GM18508 (cell line): ENCODE measurements at regions not wholly inside any gene's neighbourhood (a gene's known extent, or its start where the extent isn't known, plus 50 kb on each side); places are given as distances from the start of the nearest gene placed in this dataset.

Experiments
- ATAC-seq: cut with Tn5 transposase; IDR thresholded peaks from one replicate; pipeline ENCODE4 v1.9.1; 2021; ENCODE audit warnings: moderate number of reproducible peaks; ENCODE audit not compliant: insufficient read depth, unreplicated experiment

GRCh38 chr6:155614606-155615005 is 159.0 kb upstream of the NOX3 start:
- no peak for ATAC-seq

DNA sequence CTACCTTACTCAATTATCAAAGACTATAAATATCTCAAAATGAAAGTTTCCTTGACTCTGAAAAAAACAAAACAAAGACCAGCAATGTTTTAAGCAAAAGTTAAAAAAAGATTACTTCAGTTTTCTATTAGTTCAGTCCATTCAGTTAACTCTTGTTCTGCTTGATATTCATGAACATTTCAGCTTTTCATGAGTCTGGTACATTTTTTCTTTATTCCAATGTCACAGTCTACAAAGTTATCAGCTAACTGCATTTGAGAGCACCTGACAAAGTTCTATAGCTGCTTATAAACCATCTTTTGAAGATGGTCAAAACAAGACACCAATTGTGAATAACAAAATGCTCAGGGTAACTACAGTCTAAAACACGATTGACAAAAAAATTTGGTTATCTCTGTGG is 156.1 kb upstream of the NOX3 start:
- no peak for ATAC-seq

DNA sequence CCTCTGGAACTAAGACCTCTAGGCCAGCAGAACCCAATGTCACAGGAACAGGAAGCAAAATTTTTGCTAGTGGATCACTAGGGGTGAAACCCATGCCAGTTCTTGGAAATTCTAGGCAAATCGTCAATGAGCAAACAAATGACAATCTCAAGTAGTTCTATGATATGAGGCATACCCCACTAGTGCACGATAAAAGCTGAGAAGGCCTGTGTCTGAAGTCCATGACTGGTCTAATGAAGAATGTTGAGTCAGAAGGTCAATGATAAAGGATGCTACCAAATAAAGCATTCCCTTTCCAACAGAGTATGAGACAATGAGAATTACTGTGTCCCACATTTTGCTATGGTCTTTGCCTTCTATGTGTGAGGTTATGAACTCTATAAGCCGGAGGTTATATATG is 149.4 kb upstream of the NOX3 start:
- no peak for ATAC-seq

DNA sequence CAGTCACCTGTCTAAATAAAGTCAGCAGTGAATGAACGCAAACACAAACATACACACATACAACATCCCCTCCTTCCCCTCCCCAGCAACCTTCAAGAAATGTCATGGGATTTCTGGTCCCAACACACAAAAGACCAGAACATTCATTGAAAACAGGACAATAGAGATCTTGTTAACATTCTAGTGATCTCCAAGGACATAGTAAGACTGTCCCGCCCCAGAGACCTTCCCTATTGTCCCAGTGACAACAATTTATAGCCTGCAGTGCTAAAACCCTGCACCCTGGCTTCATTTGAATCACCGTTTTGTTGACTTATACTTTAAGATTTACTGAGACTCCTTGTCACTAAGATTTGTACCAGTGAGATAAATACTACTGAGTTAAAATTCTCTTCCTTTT is 143.9 kb upstream of the NOX3 start:
- no peak for ATAC-seq

GRCh38 chr6:155599160-155599559 is 143.5 kb upstream of the NOX3 start:
- ATAC-seq = no peak

DNA sequence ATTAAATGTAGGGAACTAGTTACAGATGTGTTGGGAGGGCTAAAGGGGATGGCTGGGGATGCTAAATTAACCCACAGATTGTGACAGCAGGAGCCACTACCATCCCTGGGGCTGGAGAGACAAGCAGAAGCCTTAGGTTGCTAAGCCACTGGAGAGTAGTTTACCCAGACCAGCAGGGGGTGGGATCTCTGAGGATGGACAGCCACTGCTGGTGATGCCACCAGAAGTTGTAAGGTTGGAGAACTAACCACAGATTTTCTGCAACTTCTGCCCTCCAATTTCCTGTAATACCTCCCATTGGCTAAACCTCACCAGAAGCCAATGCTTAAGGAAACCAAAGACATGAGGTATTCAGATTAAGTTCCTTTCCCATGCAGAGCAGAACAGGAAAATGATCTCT is 139.6 kb upstream of the NOX3 start:
- ATAC-seq = no peak

GRCh38 chr6:155591741-155592140 is 136.1 kb upstream of the NOX3 start:
- no peak for ATAC-seq

DNA sequence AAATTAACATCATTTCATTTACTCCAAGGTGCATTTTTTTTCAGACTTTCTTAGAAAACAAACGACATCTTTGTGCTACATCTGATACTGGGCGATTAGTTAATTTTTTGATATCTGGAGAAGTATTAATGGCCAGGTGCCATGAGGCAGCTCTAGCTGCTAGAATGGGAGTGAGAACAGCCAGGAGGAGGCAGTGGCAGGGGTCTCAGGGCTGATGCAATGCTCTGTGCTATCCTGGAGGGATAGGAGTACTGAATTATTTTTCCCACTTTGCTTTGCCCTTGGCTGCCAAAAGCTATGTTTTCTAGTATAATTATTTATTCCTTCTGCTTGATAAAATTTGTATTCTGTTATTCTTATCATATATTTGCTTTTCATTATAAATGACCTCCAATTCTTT is 133.6 kb upstream of the NOX3 start:
- no peak for ATAC-seq

- no peak for ATAC-seq
Observed at GRCh38 chr6:155587817-155588216, 132.2 kb upstream of the NOX3 start.

DNA sequence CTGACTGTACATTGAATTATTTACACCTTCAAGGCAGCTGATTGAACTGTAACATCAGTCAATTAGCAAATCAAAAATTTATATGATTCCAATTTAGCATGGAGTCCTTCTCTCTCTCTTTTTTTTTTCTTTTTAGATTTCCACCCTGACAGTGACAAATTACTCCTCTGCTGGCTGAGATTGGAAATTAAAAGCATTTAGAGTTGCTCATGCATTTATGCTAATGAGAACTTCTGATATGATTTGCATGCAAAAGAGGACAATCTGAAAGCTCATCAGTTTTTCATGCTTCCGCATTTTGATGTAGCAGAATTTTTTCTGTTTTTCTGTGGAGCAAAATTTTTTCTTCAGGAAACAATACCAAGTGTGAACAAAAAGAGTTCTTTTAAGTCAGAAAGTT is 130.5 kb upstream of the NOX3 start:
- ATAC-seq = no peak

GRCh38 chr6:155584006-155584405 is 128.4 kb upstream of the NOX3 start:
- ATAC-seq = no peak

DNA sequence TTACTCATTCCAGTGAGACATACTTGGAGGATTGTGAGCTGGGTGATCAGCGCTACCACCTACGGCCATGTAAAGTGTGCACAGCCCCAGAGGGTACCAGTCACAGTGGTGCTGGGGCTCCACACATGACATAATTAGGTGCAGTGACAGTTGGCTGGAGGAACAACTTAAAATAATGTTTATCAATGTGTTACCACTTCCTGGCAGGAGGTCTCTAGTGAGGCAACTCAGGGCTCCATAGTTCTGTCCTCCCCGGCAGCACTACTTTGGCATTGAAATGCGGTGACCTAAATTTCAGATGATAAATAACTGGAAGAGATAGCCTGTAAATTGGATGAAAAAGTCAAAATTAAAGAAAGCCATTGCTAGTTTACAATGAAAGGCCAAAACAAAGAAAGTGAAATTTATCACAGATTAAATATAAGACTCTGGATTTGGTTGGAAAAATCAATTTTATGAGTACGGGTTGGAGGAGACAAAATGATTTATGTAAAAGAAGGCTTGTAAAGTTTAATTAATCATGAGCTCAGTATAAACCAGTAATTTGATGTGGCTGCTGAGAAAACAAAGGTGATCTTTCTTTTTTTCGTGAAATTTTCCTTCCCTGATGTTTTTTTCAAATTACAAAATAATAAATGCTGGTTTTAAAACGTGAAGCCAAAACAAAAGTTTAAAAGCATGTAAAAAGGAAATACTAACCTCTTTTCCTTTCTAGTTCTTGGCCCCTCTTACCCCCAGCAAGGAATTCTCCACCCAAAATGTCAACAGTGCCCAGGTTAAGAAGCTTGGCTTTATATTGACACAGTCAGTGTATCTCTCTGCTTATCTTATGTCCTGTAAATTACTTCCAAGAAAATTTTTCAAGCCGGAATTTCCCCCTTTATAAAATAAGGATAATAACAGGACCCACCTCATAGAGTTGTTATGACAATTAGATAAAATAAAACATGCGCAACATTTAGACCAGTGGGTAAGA is 126.7 kb upstream of the NOX3 start:
- no peak for ATAC-seq

GRCh38 chr6:155580904-155581303 is 125.3 kb upstream of the NOX3 start:
- no peak for ATAC-seq

DNA sequence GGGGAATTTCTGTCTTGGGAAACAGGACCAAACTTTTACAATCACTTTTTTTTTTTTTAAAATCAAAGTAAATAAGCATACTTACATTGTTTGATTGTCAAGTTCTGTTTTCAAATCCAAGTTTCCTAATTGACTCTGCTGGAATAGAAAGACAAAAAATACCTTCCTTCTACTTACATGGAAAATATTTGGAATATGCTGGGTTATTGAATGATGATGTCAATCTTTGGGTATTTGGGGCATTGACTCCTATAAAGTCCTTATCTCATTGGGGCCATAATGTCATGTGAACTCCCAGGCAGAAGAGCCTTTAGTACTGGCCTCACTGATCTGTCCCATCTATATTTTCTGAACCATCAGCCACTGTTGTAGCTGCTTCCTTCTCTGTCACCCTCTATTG is 122.6 kb upstream of the NOX3 start:
- ATAC-seq = no peak

GRCh38 chr6:155561966-155562364 is 106.3 kb upstream of the NOX3 start:
- no peak for ATAC-seq

DNA sequence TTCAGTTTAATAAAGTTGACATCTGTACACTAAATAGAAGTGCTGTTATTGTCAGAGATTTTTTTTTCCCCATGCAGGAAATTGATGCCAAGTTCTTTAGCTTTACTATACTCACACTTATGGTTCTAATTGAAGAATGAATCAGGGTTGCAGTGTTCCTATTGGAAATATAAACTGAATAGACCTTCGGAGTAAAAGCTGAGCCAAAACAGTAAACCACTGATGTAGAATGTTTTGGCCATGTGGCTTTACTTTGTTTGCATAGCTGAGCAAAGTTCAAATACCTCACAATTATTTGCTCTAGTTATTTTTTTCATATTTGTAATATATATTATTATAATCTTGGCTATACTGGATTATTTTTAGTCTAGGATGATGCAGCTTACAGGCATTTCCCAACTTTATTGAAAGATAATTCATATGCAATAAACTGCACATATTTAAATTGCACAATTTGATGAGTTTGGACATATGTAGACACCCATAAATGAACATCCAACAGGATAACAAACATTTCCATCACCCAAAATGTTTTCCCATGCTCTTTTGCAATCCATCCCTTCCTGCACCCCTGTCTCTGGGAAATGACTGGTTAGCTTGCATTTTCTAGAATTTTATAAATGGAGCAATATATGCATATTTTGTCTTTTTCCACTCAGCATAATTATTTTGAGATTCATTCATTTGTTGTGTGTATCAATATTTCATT is 105.8 kb upstream of the NOX3 start:
- no peak for ATAC-seq

- no peak for ATAC-seq
Observed at GRCh38 chr6:155549928-155550327, 94.3 kb upstream of the NOX3 start.

DNA sequence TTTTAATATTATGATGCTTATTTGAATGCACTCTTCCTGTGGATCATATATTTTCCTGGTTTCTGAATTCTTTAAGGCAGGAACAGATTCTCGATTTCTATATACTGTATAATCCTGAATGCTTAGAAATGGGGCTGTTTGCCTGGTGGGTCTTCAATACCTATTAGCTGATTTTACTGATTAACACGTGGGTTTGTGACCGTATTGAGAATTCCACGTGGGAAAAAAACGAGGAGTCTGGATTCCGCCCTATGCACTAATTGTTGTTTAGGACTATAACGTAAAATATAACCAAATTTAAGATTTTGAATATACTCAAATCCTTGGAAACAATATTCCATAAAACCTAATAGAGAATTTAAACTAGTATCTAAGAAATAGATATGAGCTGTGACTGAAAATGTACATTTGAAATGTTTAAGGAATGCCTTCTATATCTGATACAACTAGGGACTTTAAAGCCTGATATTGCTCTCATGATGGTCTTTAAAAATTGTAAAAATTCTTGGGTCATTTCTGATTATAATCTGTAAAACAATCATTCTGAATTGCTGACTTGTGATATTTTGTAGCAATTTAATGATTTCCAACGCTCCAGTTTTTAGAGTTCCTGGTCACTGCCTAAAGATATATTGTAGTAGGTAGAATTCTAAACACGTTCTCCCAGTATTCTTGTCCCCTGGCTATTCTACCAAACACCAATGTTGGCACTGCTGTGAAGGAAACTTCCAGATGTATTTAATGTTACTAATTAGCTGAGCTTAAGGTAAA is 93.6 kb upstream of the NOX3 start:
- no peak for ATAC-seq

DNA sequence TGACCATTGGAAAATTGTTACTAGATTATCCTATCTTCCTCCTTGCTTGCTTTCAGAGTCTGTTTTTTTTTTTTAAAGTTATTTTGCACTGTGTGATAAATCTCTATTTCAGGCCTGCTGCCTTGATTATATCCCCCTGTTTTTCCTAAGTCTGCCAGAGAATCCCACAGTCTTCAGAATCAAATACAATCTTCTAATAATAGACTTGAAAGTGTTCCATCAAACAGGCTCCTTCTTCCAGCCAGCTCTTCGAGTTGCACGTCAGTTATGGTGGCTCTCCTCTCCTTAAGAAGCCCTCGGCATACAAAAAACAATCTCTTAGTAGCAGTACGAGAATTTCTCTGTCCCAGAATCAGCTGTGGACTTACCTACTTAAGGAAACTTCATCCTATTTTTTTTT is 92.9 kb upstream of the NOX3 start:
- no peak for ATAC-seq

GRCh38 chr6:155544677-155545076 is 89.0 kb upstream of the NOX3 start:
- no peak for ATAC-seq
